Renal cortical epithelial cell (primary cell): ENCODE measurements at regions not wholly inside any gene's neighbourhood (a gene's known extent, or its start where the extent isn't known, plus 50 kb on each side); places are given as distances from the start of the nearest gene placed in this dataset.

Experiments used
- DNase-seq: peaks from one replicate; pipeline ENCODE4 v3.0.0-alpha.2; 2011; ENCODE audit warnings: low read depth

DNA sequence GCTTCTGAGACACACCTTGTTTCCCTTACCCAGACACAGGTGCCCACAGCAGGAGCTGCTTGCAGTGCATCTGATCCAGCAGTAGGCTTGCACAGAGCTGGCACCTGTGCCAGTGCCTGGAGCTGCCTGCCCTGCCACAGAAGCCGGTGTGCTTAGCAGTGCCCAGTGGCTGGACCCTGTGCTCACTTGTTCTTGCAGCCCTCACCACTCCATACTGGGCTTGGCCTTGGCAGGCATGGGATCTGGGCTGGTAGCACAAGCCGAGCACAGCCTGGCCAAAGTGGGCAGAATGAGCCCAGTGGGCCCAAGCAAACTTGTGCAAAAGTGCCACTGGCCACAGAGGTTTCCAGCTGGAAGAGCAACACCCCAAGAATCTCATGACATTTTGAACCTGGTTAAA is 1950.4 kb downstream of the SUCLG1 start:
- no peak for DNase-seq

DNA sequence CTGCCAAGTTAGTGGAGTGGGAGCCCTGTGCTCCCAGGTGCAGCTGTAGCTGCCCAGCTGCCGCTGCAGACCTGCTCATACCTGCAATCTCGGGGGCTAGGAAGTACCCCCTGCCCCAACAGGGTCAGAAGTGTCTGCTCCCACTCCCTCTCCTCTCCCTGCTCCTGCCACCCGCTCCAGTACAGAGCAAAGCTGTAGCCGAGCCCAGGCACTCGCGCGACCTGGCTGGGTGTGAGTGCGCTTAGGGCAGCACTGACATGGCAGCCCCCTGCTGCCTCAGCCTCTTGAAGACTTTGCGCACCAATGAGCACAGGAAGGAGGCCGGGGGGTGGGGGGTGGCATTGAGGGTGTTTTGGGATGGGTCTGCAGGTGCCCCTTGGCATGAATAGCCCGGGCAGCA is 1951.4 kb downstream of the SUCLG1 start:
- no peak for DNase-seq

DNA sequence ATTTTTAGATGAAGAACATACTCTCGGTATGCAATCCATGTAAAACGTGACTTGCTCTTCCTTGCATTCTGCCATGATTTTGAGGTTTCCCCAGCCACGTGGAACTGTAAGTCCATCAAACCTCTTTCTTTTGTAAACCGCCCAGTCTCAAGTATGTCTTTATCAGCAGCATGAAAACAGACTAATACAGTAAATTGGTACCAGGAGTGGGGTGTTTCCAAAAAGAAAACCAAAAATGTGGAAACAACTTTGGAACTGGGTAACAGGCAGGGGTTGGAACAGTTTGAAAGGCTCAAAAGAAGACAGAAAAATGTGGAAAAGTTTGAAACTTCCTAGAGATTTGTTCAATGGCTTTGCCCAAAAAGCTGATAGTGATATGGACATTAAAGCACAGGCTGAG is 1957.9 kb downstream of the SUCLG1 start:
- DNase-seq = no peak

DNA sequence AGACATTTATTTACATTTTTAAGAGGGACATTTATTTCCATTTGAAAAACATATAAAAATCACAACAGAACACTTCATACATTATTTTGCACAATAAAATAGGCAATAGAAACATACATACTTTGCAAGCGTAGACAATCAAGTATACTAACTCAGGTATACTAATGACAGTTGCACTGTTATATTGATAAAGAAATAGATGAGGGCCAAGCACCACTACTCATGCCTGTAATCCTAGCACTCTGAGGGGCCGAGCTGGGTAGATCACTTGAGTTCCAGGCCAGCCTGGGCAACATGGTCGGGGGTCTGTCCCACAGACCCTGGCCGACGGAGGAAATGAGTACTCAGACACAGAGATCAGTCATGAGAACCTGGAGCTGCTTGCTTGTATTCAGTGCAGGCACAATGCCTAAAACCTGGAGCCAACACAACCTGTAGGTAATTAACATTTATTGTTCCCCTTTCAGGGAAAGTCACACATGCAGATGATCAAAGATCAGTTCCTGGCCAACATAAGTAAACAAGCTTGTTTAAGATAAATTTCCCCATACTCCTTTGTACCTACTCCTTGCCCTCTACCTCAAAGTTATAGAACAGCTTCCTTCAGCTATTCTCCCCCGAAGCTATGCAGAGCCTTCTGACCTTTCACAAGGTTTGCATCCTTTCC is 1960.2 kb downstream of the SUCLG1 start:
- no peak for DNase-seq

DNA sequence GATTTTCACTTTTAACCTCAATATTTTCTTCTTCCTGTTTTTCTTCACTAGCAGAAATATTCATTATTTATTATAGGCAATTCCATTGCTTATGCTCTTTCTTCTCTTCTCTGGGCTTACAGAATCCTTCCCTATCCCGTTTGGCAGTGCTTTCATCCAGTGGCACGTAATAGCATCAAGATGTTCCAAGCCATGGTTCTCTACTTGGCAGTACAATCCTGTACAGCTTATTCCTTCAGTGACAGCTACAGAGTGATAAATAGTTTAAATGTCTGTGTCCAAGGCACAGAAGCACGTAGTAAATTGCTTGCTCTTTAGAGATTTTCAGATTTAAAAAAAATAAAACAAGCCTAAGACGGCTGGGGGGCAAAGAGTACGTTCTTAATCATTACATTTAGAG is 1964.3 kb downstream of the SUCLG1 start:
- DNase-seq = no peak

DNA sequence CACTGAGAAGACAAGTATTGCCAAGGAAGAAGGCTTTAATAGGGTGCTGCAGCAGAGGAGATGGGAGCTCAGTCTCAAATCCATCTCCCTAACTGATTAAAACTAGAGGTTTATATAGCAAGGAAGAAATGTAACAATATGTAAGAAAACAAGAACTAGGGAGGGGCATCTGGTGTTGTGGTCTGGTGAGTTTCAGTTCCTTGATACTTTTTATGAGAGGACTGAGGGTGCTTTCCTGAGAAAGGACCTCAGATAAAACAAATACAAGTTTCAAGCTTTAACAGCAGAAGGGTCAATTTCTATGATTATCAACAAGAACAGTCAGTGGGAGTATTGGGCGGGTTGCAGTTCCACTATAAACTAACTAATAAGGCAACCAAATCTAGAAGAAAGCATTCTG is 1967.5 kb downstream of the SUCLG1 start:
- no peak for DNase-seq

DNA sequence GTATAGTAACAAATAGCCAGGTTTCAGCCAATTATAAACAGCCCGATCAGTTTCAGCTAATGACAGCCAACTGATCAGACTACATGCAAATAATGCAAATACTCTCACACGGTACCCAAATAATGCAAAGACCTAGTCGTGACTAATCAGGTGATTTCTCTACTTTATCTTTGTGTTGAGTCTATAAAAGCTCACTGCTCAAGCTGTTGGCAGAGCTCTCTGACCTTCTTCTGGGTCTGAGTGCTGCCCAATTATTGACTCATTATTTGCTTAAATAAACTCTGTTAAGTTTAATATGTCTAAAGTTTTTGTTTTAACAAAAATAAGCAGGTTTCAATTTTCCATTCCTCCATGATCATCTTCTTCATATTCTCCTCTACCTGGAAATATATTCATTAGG is 1971.7 kb downstream of the SUCLG1 start:
- no peak for DNase-seq

DNA sequence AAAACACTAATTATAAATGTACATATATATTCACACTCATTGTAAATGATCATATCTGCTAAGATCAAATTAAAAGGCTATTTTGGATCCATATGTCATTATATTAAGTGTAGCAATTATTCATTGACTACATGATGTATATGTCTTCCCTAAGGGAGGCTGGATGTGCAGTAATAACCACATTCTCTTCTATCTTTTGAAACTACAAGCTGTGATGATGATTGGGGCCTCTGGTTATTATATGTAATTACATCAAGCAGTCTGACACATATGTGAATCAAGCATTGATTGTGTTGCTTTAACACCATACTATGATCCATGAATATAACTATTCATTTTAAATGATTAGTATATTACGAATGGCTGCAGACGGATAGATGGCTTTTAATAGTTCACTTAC is 1973.4 kb downstream of the SUCLG1 start:
- DNase-seq = no peak

DNA sequence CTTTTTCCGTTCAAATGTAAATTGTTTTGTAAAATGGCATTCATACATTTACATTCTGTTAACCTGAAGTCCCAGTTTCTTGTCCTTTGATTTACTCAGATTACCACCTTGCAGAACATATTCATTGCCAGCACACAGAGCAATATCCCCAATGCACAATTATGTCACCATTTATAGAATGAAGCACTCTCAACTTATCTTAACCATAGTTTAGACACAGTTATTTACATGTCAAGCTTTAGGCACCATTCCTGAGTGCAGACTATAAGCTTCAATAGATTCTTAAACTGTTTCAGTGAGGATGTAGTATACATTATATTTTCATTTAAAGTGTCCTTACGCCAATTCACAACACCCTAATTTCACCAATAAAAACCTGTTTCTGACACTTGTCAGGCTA is 1977.9 kb downstream of the SUCLG1 start:
- DNase-seq = no peak

DNA sequence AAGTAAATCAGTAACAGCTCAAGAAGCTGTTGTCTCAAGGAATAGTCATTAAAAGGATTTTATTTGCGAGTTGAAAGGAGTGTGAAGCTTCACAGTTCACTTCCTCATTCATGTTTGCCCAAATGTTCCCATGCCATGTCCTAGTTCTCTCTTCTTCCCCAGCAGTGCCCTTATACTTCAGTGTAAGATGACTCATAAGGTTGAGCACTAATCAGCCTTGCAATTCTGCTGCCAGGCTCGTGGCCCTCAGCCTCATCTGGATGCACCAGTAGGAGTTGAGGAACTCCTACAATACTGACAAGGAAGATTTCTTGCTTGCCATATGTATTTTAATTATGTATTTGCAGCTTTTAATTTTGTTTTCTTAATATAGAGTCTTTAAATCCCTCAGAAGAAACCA is 1980.4 kb downstream of the SUCLG1 start:
- DNase-seq = peak; percentile 68

DNA sequence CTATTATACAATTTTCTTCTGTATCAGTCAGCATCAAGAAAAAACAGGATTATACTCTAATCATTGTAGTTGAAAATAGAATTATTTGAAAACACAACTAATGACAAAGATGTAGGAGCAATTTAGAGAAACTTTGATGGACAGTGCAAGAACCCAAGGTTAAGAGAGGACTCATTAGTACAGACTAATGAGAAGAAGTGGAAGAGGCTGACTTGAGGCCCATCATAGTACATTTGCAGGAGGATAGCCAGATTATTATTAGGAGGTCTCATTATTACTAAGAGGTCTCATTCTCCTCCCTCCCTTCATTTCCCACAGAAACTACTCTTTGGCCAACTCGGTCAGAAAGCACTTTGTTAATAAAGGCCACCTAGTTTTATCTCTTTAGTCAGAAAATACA is 1983.0 kb downstream of the SUCLG1 start:
- DNase-seq = no peak

DNA sequence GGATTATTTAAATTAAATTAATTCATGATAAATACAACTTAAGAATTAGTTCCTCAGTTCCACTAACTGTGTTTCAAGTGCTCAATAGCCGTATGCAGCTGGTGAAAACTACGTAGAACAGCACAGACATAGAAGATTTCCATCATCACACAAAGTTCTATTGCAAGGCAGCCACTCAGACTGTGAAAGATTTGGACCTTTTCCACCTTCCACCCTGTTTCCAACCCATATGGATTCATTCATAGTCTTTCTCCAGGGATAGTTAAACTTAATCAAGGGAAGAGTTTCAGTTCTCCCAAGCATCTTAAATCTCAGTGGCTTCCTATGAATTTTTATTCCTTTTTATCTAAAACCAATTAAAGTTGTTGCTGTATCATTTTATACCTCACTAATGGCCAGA is 2030.8 kb downstream of the SUCLG1 start:
- DNase-seq = no peak

DNA sequence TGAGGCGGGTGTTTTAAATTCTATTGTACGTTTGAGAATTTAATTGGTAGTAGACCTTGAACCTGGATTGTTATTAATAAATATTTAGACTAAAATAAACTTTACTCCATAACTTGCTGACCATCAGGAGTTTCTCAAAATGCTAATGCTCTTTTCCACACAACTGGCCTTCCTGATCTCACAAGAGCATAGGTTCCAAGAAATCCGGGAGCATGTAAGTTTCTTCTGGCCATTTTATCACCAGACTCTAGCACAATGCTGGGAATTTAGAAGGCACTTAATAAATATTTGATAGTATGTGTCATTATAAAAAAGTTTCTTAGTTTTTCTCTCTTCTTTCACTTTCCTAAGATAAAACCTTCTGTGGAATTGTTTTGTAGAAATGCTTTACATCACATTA is 2047.1 kb downstream of the SUCLG1 start:
- DNase-seq = no peak

DNA sequence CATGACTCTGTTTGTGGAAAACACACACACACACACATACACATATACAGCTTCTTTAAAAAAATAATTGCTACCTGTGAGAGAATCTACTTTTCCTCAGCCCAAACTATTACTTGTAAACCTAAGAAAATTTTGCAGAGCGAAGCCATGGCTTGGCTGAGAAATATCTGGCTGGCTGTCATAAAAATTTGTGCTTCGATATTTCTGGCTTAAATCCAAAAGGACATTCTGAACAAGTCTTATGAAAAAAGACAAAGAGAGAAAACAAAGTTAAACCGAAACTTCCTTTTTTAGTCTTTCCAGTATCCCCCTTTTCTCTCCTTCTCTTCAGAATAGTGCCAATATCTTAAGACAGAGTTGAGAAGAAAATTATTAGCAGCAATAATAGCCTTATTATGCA is 2048.0 kb downstream of the SUCLG1 start:
- DNase-seq = no peak

DNA sequence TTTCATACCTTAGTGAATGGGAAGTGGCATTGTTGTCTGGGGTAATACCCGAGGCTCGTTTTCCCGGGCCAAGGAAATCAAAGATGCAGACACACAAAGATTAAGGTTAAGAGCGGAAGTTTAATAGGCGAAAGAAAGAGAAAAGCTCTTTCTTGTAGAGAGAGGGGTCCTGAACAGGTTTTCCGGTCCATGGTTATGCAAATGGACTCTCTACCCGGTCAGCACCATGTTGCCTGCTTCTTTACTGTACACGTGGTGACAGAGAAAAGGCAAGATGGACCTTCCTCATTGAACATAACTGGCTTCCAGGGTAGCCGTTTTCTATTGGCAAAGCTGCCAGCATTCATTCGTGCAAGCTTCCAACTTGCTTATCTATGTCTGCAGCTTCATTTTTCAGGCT is 2063.5 kb downstream of the SUCLG1 start:
- DNase-seq = no peak

DNA sequence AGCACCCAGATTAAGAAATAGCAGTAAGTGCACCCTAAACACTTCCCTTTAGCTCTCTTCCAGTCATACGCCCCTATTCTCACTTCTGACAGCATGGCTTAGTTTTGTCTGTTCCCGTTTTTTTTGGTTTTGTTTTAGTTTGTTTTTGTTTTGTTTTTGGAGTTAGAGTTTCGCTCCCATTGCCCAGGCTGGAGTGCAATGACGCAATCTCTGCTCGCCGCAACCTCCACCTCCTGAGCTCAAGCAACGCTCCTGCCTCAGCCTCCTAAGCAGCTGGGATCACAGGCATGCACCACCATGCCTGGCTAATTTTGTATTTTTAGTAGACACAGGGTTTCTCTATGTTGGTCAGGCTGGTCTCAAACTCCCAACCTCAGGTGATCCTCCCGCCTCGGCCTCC is 2067.7 kb downstream of the SUCLG1 start:
- no peak for DNase-seq

DNA sequence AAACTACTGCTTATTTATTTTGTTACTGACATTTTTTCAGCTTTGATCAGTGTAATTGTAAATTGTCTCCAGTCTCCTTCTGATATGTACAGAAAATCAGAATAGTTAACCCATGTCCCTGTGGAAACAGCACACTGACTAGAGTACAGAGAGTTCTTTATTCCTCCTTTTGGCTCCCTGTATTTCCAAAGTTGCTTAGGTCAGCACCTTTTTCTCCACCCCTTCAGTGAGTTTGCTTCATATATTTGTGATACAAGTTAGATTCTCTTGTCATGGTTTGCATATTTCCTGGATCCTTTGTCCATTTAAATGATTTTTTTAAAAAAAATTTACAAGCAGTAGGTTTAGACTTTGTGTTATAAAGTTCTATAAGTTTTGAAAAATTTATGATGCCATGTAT is 2051.1 kb upstream of the LRRTM1 start:
- DNase-seq = no peak

DNA sequence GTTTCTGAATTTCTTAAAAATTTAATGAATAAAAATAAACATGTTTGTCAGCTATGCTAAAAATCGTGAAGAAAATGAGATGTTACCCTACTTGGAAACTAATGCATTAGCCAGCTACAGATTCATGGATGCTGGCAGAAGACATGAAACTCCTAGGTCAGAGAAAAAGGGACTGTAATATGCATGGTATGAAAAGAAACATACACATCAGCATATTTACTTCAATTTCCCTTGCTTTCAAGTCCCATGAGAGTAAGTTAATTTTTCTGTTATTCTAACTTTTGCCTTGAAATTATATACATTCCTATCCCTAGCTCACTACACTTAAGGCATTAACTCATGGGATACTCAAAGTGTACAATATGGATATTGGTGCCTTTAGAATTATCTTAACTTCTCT is 2041.4 kb upstream of the LRRTM1 start:
- DNase-seq = no peak

DNA sequence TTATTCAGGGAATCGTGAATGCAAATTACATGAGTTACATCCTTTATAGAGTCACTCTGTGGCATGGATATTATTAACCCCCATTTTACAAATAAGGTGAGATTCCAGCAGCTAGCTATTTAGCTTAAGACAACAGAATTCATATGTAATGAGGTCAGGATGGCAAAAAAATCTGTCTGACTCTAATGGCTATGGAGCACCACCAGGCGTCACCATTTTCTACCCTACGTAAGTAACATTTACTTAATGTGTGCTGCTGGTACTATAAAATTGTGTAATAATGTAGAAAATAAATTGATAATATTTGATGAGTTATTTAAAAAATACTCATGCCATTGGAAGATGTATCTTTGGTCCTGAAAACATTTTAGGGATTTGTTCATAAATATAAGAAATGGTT is 2040.1 kb upstream of the LRRTM1 start:
- DNase-seq = no peak

DNA sequence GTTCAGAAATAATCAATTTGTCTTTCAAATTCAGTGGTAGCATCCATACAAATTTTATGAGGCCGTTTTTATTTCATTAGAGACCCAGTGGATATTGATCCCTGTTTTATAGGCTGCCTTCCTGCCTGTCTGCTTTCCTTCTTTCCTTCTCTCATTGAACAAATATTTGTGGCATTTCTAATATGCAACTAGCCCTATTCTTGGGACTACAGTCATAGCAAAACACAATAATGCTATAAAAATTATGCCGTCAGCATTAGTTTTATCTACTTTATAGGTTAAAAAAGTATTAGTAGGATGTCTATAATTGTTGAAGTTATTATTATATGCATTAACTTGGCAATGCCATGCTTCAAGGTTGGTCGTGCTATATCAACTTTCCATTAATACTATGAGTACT is 2037.8 kb upstream of the LRRTM1 start:
- DNase-seq = no peak

DNA sequence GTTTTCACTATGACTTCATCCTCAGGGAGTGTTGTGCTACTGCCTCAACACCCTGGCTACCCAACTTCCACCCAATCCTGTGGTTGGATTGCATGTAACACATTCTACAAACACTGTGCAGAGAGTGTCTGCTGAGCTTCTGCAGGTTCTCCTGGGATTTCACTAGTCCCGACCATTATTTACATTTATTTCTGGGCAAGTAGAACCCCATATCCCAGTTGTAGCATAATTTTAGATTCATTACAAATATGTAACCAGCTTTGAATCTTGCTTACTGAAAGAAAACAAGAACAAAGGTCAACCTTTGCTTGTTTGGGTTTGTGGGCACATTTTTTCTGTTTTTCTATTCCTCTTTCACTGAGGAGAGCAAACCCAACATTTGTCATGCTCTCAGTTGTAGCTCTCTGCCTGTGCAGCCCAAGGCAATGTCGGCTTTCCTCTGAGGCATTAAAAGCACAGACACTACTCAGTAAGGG is 2036.1 kb upstream of the LRRTM1 start:
- DNase-seq = no peak

DNA sequence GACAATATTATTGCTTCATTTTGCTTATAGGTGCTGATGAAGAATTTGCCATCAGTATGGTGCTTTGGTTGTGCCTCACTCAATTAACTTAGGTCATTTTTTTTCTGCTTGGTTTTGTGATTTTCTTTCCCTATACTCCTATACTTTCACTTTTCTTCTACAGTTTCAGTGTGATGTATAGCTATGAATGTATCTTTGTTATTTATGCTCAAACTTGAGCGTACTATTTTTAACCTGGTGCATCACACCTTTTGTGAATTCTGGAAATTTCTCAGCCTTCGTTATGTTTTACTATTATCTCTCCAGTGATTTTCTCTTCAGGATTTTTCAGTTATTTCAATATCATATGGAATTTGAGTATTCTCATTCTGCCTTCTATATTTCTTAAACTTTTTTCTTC is 2035.3 kb upstream of the LRRTM1 start:
- no peak for DNase-seq

DNA sequence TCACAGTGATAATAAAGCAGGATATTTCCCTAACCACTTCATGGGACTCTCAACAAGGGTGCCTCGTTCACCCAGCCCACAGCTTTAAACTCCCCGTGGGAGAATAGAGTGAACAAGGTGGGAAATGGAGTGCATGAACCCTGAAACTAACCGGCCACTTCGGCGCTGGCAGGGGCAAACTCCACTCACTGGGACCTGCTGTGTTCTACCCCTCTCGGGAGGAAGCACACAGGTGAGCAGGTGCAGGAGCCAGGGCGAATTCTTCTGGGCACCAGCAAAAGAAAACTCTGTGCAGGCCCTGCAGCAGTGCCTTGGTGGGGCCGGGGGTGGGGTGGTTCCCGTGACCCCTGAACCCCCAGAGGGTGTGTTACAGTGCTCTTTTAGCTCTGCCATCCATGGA is 2029.1 kb upstream of the LRRTM1 start:
- DNase-seq = no peak

DNA sequence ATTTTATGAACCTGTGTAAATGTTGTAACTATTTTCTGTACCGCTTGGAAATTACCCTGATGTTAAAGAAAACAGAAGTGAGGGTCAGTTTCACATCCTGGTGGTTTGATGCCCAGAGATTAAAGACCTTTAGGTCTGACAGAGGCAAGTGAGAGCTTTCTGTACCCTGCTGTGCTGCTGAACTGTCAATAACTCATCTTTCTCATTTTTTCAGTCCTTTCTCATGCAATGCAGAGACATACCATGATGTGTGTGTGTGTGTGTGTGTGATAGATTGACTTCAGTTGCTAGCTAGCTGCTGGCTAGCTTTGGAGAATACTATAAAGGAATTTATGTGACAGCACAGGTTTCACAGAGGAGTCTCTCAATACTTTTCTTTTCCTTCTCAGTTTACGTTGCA is 2025.6 kb upstream of the LRRTM1 start:
- DNase-seq = no peak
